ENCODE measurements at regions not wholly inside any gene's neighbourhood (a gene's known extent, or its start where the extent isn't known, plus 50 kb on each side); places are given as distances from the start of the nearest gene placed in this dataset.

DNA sequence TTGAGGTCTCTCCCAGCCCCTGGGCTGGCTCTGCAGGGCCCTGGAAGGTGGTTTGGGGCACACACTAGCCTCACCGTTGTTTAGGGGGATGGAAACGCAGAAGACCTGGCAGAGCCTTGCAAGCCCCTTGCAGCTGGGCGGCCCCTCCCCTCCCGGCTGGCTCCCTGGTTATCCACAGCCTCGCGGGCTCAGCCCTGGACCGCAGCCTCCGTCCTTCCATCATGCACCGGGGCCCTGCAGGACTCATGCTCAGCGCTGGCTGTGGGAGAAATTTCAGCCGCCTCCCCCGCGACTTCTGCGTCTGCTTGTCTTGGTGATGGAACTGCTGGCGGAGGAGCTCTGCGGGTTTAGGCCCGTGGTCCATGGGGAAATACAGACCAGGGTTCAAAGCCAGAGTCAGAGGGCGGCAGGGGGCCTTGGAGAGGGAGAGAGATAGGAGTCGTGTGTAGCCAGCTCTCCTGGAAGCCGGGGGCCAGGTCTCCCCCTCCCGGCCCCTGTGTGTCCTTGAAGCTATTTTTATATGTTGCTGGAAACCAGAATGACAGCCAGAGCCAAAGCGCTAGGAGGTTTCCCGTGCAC is 75.8 kb upstream of the IER5L start:
- TF ChIP-seq PPARA (CRISPR knock-in tag; IDR thresholded peaks at IDR 0.05; ENCODE audit: borderline replicate concordance) (no peak), ZC3H10 (CRISPR knock-in tag; IDR thresholded peaks at IDR 0.05) (no peak), ZFP30 (CRISPR knock-in tag; IDR thresholded peaks at IDR 0.05) (no peak), SNAI2 (CRISPR knock-in tag; IDR thresholded peaks at IDR 0.05) (no peak), BACH2 (CRISPR knock-in tag; IDR thresholded peaks at IDR 0.05; ENCODE audit: borderline replicate concordance) (no peak), TCF4 (CRISPR knock-in tag; IDR thresholded peaks at IDR 0.05; ENCODE audit: borderline replicate concordance) (no peak), ARNTL (CRISPR knock-in tag; IDR thresholded peaks at IDR 0.05; ENCODE audit: borderline replicate concordance, low read depth) (no peak), ISL1 (CRISPR knock-in tag; IDR thresholded peaks at IDR 0.05) (no peak), ZNF70 (CRISPR knock-in tag; IDR thresholded peaks at IDR 0.05) (no peak), TOX (CRISPR knock-in tag; IDR thresholded peaks at IDR 0.05; ENCODE audit: borderline replicate concordance) (no peak)
- TF ChIP-seq, protein P1, sequence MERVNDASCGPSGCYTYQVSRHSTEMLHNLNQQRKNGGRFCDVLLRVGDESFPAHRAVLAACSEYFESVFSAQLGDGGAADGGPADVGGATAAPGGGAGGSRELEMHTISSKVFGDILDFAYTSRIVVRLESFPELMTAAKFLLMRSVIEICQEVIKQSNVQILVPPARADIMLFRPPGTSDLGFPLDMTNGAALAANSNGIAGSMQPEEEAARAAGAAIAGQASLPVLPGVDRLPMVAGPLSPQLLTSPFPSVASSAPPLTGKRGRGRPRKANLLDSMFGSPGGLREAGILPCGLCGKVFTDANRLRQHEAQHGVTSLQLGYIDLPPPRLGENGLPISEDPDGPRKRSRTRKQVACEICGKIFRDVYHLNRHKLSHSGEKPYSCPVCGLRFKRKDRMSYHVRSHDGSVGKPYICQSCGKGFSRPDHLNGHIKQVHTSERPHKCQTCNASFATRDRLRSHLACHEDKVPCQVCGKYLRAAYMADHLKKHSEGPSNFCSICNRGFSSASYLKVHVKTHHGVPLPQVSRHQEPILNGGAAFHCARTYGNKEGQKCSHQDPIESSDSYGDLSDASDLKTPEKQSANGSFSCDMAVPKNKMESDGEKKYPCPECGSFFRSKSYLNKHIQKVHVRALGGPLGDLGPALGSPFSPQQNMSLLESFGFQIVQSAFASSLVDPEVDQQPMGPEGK (CRISPR knock-in tag; IDR thresholded peaks at IDR 0.05; ENCODE audit: borderline replicate concordance): no peak

DNA sequence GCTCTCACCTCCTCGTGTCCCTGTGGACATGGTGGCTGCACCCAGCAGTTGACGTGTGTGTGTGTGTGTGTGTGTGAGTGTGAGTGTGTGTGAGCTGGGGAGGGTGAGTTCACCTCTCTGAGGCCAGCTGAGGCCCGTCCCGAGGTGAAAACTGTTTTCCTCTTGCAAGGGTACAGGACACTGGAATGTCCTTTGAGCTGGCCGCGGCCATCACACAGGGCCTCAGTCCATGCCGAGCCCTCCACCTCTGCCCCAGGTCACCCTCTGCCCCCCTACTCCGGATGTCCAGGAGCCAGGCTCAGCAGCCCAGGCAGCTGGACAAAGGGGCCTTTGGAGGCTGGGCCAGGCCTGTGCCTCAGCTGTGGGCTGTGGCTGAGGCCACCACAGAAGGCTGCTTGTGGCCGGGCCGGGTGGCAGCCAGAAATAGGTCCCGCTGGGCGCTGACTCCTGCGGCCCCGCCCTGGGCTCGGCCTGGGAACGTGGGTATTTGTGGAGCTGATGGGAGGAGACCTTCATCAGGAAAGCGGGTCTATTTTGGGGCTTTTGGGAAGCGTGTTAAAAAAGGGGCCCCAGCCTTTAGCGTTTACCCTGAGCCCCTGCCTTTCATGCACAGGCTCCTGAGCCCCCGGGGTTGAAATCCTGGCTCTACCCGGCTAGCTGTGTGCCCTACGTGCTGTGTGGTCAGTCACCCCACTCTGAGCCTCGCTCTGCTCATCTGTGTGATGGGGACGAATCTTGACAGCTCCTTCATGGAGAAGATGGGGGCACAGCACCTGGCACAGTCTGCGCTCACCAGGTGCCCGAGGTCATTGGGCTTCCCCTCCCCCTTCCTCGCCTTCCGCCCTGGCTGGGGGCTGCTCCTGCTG is 75.1 kb upstream of the IER5L start:
- TF ChIP-seq OSR1 (CRISPR knock-in tag; IDR thresholded peaks at IDR 0.05) (no peak), ZFP3 (CRISPR knock-in tag; IDR thresholded peaks at IDR 0.05) (no peak), ZNF565 (CRISPR knock-in tag; conservative IDR thresholded peaks at IDR 0.05; ENCODE audit: low read depth) (no peak), RARB (CRISPR knock-in tag; IDR thresholded peaks at IDR 0.05) (no peak), SNAI2 (CRISPR knock-in tag; IDR thresholded peaks at IDR 0.05) (no peak)
- TF ChIP-seq, protein P1 (CRISPR knock-in tag; IDR thresholded peaks at IDR 0.05; ENCODE audit: borderline replicate concordance): no peak
- TF ChIP-seq, protein P2, sequence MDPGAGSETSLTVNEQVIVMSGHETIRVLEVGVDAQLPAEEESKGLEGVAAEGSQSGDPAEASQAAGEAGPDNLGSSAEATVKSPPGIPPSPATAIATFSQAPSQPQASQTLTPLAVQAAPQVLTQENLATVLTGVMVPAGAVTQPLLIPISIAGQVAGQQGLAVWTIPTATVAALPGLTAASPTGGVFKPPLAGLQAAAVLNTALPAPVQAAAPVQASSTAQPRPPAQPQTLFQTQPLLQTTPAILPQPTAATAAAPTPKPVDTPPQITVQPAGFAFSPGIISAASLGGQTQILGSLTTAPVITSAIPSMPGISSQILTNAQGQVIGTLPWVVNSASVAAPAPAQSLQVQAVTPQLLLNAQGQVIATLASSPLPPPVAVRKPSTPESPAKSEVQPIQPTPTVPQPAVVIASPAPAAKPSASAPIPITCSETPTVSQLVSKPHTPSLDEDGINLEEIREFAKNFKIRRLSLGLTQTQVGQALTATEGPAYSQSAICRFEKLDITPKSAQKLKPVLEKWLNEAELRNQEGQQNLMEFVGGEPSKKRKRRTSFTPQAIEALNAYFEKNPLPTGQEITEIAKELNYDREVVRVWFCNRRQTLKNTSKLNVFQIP (CRISPR knock-in tag; IDR thresholded peaks at IDR 0.05; ENCODE audit: borderline replicate concordance, low read depth): no peak
- ATAC-seq: no peak

More for the DNA sequence above, 75.8 kb upstream of the IER5L start:
- no peak for ATAC-seq

DNA sequence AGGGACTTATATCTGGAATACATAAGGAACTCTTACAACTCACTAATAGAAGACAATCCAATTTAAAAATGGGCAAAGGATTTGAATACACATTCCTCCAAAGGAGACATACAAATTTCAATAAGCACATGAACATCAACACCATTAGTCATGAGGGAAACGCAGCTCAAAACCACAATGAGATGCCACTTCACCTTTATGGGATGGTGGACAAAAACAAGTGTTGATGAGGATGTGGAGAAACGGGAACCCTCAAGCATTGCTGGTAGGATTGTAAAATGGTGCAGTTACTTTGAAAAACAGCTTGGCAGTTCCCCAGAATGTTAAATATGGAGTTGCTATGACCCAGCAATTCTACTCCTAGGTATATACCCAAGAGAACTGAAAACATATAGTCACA is 72.7 kb upstream of the IER5L start:
- no peak for ATAC-seq
- TF ChIP-seq, protein P1 (CRISPR knock-in tag; IDR thresholded peaks at IDR 0.05; ENCODE audit: borderline replicate concordance): no peak
- TF ChIP-seq RARB (CRISPR knock-in tag; IDR thresholded peaks at IDR 0.05): no peak
- TF ChIP-seq, protein P3, sequence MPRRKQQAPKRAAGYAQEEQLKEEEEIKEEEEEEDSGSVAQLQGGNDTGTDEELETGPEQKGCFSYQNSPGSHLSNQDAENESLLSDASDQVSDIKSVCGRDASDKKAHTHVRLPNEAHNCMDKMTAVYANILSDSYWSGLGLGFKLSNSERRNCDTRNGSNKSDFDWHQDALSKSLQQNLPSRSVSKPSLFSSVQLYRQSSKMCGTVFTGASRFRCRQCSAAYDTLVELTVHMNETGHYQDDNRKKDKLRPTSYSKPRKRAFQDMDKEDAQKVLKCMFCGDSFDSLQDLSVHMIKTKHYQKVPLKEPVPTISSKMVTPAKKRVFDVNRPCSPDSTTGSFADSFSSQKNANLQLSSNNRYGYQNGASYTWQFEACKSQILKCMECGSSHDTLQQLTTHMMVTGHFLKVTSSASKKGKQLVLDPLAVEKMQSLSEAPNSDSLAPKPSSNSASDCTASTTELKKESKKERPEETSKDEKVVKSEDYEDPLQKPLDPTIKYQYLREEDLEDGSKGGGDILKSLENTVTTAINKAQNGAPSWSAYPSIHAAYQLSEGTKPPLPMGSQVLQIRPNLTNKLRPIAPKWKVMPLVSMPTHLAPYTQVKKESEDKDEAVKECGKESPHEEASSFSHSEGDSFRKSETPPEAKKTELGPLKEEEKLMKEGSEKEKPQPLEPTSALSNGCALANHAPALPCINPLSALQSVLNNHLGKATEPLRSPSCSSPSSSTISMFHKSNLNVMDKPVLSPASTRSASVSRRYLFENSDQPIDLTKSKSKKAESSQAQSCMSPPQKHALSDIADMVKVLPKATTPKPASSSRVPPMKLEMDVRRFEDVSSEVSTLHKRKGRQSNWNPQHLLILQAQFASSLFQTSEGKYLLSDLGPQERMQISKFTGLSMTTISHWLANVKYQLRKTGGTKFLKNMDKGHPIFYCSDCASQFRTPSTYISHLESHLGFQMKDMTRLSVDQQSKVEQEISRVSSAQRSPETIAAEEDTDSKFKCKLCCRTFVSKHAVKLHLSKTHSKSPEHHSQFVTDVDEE (CRISPR knock-in tag; IDR thresholded peaks at IDR 0.05): no peak
- no peak for TF ChIP-seq OSR1 (CRISPR knock-in tag; IDR thresholded peaks at IDR 0.05)
- TF ChIP-seq ZNF8 (CRISPR knock-in tag; IDR thresholded peaks at IDR 0.05): no peak
- TF ChIP-seq, protein P4, sequence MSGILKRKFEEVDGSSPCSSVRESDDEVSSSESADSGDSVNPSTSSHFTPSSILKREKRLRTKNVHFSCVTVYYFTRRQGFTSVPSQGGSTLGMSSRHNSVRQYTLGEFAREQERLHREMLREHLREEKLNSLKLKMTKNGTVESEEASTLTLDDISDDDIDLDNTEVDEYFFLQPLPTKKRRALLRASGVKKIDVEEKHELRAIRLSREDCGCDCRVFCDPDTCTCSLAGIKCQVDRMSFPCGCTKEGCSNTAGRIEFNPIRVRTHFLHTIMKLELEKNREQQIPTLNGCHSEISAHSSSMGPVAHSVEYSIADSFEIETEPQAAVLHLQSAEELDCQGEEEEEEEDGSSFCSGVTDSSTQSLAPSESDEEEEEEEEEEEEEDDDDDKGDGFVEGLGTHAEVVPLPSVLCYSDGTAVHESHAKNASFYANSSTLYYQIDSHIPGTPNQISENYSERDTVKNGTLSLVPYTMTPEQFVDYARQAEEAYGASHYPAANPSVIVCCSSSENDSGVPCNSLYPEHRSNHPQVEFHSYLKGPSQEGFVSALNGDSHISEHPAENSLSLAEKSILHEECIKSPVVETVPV (CRISPR knock-in tag; IDR thresholded peaks at IDR 0.05): no peak
- TF ChIP-seq ESRRG (CRISPR knock-in tag; IDR thresholded peaks at IDR 0.05): no peak
- TF ChIP-seq TOX (CRISPR knock-in tag; IDR thresholded peaks at IDR 0.05; ENCODE audit: borderline replicate concordance): no peak
- no peak for TF ChIP-seq TCF4 (CRISPR knock-in tag; IDR thresholded peaks at IDR 0.05; ENCODE audit: borderline replicate concordance)
- TF ChIP-seq, protein P5, sequence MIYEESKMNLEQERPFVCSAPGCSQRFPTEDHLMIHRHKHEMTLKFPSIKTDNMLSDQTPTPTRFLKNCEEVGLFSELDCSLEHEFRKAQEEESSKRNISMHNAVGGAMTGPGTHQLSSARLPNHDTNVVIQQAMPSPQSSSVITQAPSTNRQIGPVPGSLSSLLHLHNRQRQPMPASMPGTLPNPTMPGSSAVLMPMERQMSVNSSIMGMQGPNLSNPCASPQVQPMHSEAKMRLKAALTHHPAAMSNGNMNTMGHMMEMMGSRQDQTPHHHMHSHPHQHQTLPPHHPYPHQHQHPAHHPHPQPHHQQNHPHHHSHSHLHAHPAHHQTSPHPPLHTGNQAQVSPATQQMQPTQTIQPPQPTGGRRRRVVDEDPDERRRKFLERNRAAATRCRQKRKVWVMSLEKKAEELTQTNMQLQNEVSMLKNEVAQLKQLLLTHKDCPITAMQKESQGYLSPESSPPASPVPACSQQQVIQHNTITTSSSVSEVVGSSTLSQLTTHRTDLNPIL (CRISPR knock-in tag; IDR thresholded peaks at IDR 0.05; ENCODE audit: low read depth): no peak
- no peak for TF ChIP-seq PPARA (CRISPR knock-in tag; IDR thresholded peaks at IDR 0.05; ENCODE audit: borderline replicate concordance)

All from SK-N-SH treated with all-trans-retinoic acid at 6 μM for 48 hours (cell line).